HG03045 (cell line): ENCODE measurements at regions not wholly inside any gene's neighbourhood (a gene's known extent, or its start where the extent isn't known, plus 50 kb on each side); places are given as distances from the start of the nearest gene placed in this dataset.
"Not testable (repeated sequence)": the region's sequence is repeated elsewhere in the genome, so short reads cannot be mapped to it uniquely, and the experiment has no call there.

Experiments
- ATAC-seq: cut with Tn5 transposase; IDR thresholded peaks from one replicate; pipeline ENCODE4 v1.9.1; 2021; ENCODE audit warnings: mild to moderate bottlenecking, moderate library complexity; ENCODE audit not compliant: unreplicated experiment

DNA sequence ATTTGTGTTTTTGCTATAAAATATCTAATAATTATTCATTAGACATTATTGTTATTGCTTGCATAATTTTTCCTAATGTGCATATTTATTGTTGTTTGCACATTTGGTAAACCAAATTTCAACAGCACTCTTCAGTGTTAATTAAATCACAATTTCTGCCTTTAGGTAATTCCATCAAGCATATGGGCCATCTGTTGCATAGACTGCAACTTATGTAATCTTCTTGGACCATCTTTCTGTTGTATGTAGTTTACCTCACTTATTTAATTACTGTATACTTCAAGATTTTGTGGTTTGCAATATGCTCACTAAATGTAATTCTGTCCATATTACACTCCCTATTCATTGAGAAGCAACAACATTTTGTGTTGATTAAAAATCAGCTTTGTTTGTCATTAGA, 1360.1 kb downstream of the REEP3 start:
- no peak for ATAC-seq

DNA sequence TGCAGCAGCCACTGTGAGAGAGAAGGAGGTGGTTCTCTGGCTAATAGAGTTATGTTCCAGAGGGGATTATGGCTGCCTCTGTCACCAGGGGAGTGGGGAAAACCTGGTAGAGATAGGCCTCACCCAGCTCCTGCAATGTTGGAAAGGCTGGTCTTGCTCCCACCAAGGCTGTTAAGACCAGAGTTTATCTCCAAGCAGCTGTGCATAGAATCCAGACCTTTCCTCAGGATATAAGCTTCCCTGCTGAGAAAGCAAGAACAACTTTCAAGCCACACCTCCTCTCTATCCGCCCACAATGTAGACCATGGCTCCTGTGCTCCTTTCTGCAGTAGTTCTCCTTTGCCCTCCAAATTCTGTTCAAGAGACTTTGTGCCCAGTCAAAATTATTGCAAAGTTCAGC, 1375.4 kb downstream of the REEP3 start:
- no peak for ATAC-seq

DNA sequence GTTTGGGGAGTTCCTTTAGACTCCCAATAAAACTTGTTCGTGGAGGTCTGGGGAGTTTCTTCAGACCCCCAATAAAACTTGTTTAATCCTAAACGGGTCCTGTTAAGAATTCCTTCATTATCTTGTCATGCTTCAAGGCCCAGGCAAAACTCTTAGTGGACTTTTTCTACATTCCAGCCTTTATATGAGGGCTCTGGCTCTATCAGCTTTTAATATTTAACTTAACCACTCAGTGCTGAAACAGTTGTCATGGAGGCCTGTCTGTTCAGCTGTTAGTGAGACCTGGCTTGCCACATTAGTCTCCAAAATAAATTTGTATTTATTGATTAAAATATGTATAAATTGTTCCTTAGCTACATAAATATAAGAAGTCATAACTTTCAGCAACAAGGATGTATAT, 1385.1 kb downstream of the REEP3 start:
- not testable (repeated sequence) for ATAC-seq

DNA sequence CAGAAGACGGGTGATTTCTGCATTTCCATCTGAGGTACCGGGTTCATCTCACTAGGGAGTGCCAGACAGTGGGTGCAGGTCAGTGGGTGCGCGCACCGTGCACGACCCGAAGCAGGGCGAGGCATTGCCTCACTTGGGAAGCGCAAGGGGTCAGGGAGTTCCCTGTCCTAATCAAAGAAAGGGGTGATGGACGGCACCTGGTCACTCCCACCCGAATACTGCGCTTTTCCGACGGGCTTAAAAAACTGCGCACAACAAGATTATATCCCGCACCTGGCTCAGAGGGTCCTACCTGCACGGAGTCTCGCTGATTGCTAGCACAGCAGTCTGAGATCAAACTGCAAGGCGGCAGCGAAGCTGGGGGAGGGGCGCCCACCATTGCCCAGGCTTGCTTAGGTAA, 1403.1 kb downstream of the REEP3 start:
- ATAC-seq, result not testable (repeated sequence)

DNA sequence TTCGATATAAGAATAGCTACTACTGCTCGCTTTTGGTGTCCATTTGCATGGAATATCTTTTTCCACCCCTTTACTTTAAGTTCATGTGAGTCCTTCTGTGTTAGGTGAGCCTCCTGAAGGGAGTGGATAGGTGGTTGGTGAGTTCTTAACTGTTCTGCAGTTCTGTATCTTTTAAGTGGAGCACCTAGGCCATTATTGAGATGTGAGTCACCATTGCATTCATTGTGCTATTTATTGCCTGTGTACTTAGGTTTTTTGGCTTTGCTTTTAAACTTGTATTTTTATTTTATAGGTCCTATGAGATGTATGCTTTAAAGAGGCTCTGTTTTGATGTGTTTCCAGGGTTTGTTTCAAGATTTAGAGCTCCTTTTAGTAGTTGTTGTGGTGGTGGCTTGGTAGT, 1430.8 kb downstream of the REEP3 start:
- no peak for ATAC-seq

DNA sequence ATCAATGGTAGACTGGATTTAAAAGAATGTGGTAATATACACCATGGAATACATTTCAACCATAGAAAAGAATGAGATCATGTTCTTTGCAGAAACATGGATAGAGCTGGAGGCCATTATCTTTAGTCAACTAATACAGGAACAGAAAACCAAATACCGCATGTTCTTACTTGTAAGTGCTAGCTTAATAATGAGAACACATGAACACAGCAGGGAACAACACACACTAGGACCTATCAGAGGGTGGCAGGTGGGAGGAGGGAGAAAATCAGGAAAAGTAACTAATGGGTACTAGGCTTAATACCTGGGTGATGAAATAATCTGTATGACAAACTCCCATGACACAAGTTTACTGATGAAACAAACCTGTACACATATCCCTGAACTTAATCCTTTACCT, 1435.2 kb downstream of the REEP3 start:
- no peak for ATAC-seq

DNA sequence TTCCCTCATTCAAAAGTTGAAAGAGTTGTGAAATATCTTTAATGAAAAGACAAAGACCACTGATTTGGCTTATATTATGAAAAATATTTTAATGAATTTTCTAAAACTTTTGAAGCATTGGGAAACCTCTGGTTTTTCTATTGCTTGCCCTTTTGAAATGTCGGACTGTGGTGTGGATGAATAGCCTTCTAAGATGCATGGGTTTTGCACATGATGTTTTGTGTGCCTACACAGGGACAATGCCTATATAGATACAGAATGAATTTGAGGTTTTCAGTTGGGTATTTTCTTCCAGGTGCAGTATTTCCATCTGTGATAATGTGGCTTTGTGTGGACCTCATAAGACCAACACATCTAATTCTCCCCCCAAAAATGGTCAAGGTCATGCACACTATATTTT, 1437.9 kb downstream of the REEP3 start:
- ATAC-seq, result no peak

DNA sequence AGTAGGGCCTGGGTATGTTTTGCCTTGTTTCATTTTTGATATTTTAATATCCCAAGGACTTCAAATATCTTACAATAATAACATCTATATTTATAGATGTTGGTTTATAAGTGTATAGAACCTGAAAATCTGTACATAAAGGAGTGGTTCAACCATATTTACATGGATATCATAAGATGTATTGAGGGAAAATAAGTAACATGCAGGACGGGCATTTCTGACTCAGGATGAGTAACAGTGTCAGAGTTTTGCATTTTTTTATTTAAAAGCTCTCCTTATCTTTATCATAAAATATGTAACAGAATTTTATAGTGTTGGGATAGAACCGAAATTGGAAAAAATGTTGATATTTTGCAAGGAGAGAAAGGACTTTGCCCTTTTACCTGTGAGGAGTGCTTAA, 1438.7 kb downstream of the REEP3 start:
- ATAC-seq, result no peak

DNA sequence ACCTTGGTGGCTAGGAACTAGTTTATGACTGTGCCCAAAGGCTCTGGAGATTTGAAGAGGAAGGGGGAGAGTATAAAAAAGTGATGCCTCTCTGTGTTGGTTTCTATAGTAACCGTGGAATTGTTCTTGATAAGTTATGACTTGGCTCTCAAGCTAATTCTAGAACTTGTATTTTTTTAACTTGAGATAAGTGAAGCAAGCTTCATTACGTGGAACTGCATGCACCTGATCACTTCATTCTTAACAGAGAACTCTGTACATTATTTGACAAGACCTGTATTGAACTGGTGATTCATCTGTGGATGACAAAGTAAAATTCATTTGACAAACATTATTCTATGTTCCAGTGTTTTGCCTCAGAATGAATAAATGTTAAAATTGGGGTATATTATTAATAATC, 1452.2 kb downstream of the REEP3 start:
- ATAC-seq, result no peak

DNA sequence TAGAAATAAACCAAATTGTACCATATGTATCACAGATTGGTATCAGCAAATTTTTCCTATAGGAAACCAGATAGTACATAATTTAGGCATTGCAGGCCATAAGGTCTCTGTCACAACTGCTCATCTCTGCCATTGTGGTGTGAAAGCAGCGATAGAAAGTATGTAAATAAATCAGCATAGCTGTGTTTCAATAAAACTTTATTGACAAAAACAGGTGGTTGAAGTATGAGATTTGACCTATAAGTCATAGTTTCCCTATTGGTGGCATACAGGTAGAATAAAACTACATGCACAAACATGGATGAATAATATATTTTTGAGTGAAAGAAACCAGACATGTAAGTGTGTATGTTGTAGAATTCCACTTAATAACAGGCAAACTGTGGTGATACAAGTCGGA, 1454.9 kb downstream of the REEP3 start:
- ATAC-seq, result no peak

DNA sequence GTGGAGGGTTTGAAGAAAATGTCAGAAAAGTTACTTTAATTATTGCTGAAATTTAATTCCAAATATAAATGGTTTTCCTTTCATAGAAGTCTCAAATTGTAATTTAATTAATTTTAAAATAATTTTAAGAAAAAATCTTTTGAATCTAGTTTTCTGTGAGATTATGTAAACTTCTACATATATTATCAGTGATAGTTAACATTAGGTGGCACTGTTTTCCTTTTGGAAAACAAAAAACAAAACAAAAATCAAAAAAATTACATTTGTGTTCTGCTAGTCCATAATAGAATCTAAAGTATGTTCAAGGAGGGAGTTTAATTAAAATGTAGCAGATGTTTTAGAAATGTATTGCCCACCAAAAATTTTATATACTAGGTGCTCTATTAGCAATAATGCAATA, 1456.7 kb downstream of the REEP3 start:
- ATAC-seq, result no peak

DNA sequence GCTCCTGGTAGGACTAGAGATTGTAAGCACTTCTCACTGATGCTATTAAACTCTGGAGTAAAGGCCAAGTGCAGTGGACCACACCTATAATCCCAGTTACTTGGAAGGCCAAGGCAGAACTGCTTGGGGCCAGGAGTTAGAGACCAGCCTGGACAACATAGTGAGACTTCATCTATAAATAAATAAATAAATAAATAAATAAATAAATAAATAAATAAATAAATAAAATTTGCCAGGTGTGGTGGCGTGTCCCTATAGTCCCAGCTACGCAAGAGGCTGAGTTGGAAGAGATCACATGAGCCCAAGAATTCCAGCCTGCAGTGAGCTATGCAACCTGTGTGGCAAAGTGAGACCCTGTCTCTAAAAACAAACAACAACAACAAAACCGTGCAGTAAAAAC, 1475.7 kb downstream of the REEP3 start:
- ATAC-seq, result no peak

DNA sequence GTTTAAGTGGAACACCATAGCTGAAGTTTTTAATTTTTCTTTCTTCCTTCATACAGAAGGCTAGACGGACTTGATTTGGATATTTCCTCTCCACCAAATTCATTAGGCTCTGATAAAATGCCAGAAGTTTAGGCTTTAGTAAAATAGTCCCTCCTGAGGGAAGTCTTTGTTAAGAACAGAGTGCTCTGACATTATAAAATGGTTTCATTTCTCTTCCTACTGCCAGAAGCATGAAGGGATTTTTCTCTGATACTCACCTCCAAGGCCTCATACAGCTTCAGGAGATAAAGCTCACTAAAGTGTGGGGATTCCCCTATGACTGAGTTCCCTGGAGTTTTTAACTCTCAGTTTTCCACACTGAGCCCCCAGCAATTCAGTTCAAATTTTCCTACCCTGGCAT, 1489.6 kb downstream of the REEP3 start:
- no peak for ATAC-seq

DNA sequence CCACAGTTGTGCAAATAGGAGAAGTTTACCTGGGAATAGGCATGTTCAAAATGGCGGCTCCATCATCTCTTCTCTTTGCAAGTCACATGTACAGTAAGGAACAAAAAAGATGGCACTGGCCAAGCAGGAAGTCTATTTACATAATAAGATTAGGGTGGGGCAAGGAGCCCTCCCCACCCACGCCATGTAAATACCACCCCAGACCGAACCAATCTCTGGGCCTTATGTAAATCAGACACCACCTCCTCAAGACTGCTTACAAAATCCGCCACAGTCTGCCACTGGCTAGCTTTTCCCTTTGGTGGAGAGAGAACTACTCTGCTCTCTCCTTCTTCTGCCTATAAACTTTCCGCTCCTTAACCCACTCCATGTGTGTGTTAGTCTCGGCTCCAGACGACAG, 1496.3 kb downstream of the REEP3 start:
- no peak for ATAC-seq

DNA sequence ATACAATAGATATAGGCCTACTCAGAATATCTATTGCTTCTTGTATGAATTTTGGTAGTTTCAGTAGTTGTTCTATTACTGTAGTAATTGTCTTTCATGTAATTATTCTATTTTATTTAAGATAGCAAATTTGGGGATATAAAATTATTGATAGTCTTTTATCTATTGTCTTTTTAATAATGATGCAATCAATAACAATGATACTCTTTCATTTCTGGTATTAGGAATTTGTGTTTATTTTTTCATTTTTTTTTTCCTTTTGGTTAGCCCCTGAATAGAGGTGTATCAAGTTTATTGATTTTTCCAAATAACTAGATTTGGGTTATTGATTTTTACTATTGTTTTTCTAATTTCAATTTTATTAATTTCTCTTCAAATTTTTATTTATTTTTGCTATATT, 1503.7 kb downstream of the REEP3 start:
- ATAC-seq, result no peak

DNA sequence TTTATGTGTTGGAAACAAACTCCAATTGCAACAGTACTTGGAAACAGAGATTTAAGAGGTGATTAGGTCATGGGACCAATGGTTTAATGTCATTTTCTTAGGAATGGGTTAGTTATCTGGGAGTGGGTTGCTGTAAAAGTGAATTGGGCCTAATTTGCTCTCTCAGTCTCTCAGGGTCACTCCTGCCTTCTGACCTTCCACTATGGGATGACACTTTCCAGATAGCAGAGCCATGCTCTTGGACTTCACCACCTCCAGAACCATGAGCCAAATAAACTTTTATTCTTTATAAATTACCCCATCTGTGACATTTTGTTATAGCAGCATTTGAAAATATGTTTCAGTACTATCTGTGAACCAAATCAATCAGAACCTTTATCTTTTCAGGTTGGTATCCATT, 1509.1 kb downstream of the REEP3 start:
- ATAC-seq, result no peak

DNA sequence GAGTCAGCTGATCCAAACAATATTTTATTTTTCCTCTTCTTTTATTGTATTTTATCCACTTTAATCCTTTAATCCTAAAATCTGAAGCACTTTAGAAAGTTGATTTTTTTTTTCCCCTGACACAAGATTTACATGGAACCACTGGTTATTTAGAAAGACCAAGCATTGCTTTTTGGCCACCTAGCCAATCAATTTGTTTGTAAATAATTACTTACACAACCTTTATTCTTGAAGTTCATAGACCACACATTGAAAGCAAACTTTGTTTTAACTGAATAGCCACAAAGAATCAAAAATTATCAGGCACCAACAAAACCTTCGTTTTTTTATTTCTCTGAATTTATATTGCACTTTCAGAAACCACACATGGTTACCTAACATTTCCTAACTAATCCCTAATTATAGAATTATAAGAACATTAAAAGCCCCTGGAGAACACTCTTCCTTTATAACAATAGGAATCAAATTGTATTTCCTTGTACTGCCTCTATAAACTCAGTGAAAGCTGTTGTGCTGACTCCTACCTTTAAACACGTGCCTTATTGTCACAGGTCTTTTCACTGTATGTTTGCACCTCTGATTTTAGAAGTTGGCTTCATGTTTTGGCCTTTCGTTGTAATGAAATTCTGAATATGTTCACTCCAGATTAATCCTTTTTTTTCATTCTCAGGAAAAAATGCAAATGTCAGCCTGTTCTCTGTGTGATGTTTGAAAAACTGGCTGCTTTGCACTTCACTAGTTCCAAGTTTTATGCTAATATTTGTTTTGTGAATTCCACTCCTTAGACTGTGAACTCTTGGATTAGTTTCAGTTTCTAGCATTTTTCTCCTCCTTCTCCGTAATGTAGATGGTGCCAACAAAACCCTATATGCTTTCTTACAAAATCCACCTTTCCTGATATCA, 1511.9 kb downstream of the REEP3 start:
- no peak for ATAC-seq

DNA sequence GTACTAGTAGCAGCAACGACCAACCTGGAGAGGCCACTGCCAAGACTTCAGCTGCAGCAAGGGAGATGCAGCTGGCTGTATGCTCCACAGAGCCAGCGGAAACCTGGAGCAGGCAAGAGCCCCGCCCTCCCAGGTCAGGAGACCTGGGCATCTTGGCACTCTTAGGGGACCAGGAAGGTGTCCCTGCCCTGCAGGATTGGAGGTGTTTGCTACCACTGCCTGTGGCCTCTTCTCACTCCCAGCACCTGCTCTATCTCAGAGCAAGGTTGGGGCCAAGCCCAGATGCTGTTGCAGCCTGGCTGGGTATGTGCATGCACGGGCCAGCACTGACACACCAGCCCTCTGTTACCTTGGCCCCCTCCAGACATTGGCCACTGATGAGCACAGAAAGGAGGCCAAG, 1512.8 kb downstream of the REEP3 start:
- no peak for ATAC-seq

DNA sequence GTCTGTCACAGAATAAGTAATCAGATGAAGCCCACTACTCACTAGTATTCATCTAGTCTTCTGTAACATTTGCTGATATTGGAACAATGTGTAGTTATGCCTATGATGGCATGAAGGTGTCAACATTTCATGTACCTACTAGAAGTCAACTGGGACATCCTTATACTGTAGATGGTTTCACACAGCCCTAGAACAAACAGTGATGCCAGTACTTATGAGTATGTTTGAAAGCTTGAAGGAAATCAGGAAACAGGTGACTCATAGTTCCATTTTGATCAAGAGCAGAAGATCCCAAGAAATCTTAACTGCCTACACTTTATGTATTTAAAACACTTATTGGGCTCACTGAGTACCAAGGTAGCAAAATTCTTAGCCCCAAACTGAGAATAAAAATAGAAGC, 1519.6 kb downstream of the REEP3 start:
- no peak for ATAC-seq

DNA sequence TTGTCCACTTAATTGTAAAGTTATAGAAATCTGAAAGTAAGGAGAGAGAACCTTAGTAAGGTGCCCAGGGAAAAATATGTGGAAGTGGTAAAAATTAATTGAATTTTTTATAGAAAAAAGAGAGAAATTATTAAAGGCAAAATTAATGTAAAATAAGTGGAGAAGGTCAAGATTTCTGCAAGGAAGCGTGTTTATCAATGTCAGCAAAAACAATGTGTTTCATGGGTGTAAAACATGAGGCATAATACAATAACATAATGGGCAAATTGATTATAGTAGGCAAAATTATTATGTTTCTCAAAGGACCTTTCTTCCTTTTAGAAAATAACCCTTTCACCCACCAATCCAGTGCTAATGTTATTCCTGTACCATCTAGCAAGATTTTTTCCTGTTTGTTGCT, 1520.1 kb downstream of the REEP3 start:
- no peak for ATAC-seq

DNA sequence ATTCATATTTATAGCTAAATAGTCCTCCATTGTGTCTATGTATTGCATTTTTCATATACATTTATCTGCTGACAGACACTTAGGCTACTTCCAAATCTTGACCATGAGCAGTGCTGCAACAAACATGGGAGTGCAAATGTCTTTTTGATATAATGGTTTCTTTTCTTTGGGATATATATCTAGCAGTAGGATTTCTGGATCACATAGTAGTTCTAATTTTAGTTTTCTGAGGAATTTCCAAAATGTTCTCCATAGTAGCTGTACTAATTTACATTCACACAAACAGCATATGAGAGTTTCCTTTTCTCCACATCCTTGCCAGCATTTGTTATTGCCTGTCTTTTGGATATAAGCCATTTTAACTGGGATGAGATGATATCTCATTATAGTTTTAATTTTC, 1521.3 kb downstream of the REEP3 start:
- ATAC-seq, result no peak

DNA sequence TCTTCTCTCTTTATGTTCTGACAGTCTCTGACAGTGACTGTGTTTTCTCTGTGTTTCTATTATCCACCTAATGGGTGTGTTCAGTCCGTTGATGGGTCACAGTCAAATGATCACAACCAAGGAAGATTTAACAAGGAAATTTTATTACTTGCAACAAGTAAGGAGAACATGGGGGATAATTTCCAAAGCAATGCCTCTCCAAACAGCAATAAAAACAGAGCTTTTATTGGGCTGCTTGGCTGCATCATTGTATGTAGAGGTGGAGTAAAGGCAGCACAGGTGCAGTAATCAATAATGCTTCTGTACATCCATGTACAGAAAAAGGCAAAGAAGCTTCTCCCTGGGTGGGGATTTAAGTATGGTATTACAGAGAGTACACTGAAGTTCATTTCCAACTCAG, 1525.6 kb downstream of the REEP3 start:
- ATAC-seq, result no peak

DNA sequence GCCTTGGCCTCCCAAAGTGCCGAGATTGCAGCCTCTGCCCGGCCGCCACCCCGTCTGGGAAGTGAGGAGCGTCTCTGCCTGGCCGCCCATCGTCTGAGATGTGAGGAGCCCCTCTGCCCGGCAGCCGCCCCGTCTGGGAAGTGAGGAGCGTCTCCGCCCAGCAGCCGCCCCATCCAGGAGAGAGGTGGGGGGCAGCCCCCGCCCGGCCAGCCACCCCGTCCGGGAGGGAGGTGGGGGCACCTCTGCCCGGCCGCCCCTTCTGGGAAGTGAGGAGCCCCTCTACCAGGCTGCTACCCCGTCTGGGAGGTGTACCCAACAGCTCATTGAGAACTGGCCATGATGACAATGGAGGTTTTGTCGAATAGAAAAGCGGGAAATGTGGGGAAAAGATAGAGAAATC, 1530.9 kb downstream of the REEP3 start:
- not testable (repeated sequence) for ATAC-seq
